Fibroblast of lung (primary cell): ENCODE measurements at regions not wholly inside any gene's neighbourhood (a gene's known extent, or its start where the extent isn't known, plus 50 kb on each side); places are given as distances from the start of the nearest gene placed in this dataset.

Experiments
- DNase-seq, 2 donors: peaks; one replicate each; pipeline versions ENCODE4 v3.0.0 to v3.0.0-alpha.2; 2010; ENCODE audit warnings: low read depth in 2 of 2
- H2AFZ ChIP-seq: 2 replicates; pipeline ENCODE4 v1.5.1; 2012; ENCODE audit warnings: low read length, control low read depth, inconsistent platforms
- H3K27ac ChIP-seq: 2 replicates; pipeline ENCODE4 v1.5.1; 2011; ENCODE audit warnings: low read length, control low read depth; ENCODE audit not compliant: insufficient read depth
- H3K27me3 ChIP-seq: 2 replicates; pipeline ENCODE4 v1.5.1; 2011; ENCODE audit warnings: mild to moderate bottlenecking, low read length; ENCODE audit not compliant: control insufficient read depth, insufficient read depth
- H3K36me3 ChIP-seq: 2 replicates; pipeline ENCODE4 v1.5.1; 2011; ENCODE audit warnings: low read length; ENCODE audit not compliant: control insufficient read depth, insufficient read depth
- H3K4me1 ChIP-seq: 2 replicates; pipeline ENCODE4 v1.5.1; 2011; ENCODE audit warnings: low read length; ENCODE audit not compliant: control insufficient read depth, insufficient read depth; ENCODE audit errors: extremely low read depth
- H3K4me2 ChIP-seq: 2 replicates; pipeline ENCODE4 v1.5.1; 2011; ENCODE audit warnings: low read length, control low read depth; ENCODE audit not compliant: insufficient read depth; ENCODE audit errors: extremely low read depth
- H3K4me3 ChIP-seq, 4 experiments: fragments of 200-600 bp in 1 of 4; sonication (generic) in 1 of 4; replicated peaks in 1 of 4; 2 replicates each; pipeline ENCODE4 v1.5.1; 2011 to 2016; ENCODE audit warnings: low read length in 4 of 4, low read depth in 3 of 4, mild to moderate bottlenecking in 3 of 4, control low read depth in 2 of 4, inconsistent platforms in 1 of 4, mixed read lengths in 1 of 4; ENCODE audit not compliant: insufficient read depth in 1 of 4; ENCODE audit errors: control extremely low read depth in 1 of 4
- H3K79me2 ChIP-seq: 2 replicates; pipeline ENCODE4 v1.5.1; 2012; ENCODE audit warnings: mild to moderate bottlenecking, low read length, inconsistent platforms; ENCODE audit not compliant: control insufficient read depth, insufficient read depth
- H3K9ac ChIP-seq: 2 replicates; pipeline ENCODE4 v1.5.1; 2011; ENCODE audit warnings: mild to moderate bottlenecking, low read length, control low read depth; ENCODE audit not compliant: insufficient read depth
- H3K9me3 ChIP-seq: 2 replicates; pipeline ENCODE4 v1.5.1; 2012; ENCODE audit warnings: low read depth, low read length; ENCODE audit not compliant: control insufficient read depth, insufficient read depth
- H4K20me1 ChIP-seq: 2 replicates; pipeline ENCODE4 v1.5.1; 2011; ENCODE audit warnings: low read length; ENCODE audit not compliant: control insufficient read depth, insufficient read depth; ENCODE audit errors: extremely low read depth
- EZH2 ChIP-seq: IDR thresholded peaks from 2 replicates; pipeline ENCODE4 v1.5.1; 2012; ENCODE audit warnings: low read length, control low read depth, mild to moderate bottlenecking; ENCODE audit errors: missing control alignments
- TF ChIP-seq, protein P1 (sequence below), 2 donors: IDR thresholded peaks in 1 of 2; conservative IDR thresholded peaks in 1 of 2; 1 replicate in 1 of 2; 2 replicates in 1 of 2; pipeline ENCODE4 v1.5.1; 2011 to 2012; ENCODE audit warnings: low read length in 2 of 2, control low read depth in 1 of 2, inconsistent platforms in 1 of 2, low read depth in 1 of 2, mild to moderate bottlenecking in 1 of 2

DNA sequence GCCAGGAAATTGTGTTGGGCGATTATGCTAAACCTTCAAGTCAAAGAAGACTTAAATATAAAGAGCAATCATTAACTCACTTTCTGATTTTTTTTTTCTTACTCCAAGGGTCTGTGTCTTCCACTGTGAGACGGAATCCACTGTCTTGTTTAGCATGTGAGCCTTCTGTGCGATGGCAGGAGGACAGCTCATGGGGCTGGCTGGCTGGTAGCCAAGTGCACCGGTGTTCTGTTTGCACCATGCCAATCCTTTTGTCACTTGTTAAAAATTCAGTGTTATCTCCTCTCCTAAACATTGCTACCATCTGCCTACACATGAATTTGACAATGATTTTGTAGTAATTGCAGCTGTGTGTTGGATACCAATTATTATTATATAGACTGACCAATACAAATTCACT lies 1056.3 kb upstream of the IGFBP7 start:
- Histone ChIP-seq H3K27me3 (no peaks in the 10 kb centered on the region), H2AFZ (no peak overlapping the region), H4K20me1 (no peaks in the 10 kb centered on the region), H3K9ac (no peak overlapping the region), H3K4me2 (no peak overlapping the region), H3K9me3 (no peaks in the 10 kb centered on the region), H3K27ac (no peak overlapping the region), H3K36me3 (no peaks in the 10 kb centered on the region), H3K79me2 (no peaks in the 10 kb centered on the region), H3K4me3 (no peak overlapping the region), H3K4me1 (no peaks in the 10 kb centered on the region)
- no peak for TF ChIP-seq EZH2
- TF ChIP-seq, protein P1, sequence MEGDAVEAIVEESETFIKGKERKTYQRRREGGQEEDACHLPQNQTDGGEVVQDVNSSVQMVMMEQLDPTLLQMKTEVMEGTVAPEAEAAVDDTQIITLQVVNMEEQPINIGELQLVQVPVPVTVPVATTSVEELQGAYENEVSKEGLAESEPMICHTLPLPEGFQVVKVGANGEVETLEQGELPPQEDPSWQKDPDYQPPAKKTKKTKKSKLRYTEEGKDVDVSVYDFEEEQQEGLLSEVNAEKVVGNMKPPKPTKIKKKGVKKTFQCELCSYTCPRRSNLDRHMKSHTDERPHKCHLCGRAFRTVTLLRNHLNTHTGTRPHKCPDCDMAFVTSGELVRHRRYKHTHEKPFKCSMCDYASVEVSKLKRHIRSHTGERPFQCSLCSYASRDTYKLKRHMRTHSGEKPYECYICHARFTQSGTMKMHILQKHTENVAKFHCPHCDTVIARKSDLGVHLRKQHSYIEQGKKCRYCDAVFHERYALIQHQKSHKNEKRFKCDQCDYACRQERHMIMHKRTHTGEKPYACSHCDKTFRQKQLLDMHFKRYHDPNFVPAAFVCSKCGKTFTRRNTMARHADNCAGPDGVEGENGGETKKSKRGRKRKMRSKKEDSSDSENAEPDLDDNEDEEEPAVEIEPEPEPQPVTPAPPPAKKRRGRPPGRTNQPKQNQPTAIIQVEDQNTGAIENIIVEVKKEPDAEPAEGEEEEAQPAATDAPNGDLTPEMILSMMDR (conservative IDR thresholded peaks at IDR 0.05 in 1 of 2, IDR thresholded peaks at IDR 0.05 in 1 of 2; ENCODE audit: low read depth in 1 of 2, low read length in 2 of 2), result no peak
- no peak for DNase-seq

DNA sequence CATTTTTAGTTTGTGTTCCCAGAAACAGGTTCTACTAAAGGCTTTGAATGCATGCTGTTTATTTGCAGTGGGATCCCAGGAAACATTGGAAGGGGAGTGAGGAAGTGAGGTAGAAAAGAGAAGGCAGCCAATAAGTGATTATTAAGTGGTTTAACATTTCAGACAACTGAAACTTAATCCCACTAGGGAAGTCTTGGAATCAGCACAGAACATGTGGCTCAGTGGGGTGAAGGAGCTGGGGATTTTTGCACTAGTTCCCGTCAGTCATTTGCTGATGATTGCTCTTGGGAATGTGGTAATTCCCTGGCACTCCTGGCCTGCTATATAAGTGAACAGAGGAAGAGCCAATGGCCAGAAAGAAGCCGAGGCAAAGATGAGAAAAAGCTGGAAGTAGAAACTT lies 1053.0 kb upstream of the IGFBP7 start:
- TF ChIP-seq, protein P1 (conservative IDR thresholded peaks at IDR 0.05 in 1 of 2, IDR thresholded peaks at IDR 0.05 in 1 of 2; ENCODE audit: low read depth in 1 of 2, low read length in 2 of 2), result no peak
- no peak for TF ChIP-seq EZH2
- DNase-seq, result no peak
- no peaks in the 10 kb centered on the region for H3K27me3 ChIP-seq
- H3K9ac ChIP-seq, result no peak overlapping the region
- no peaks in the 10 kb centered on the region for H3K9me3 ChIP-seq
- H3K4me1 ChIP-seq, result no peaks in the 10 kb centered on the region
- no peaks in the 10 kb centered on the region for H3K36me3 ChIP-seq
- H4K20me1 ChIP-seq, result no peaks in the 10 kb centered on the region
- no peak overlapping the region for H3K27ac ChIP-seq
- no peak overlapping the region for H3K4me2 ChIP-seq
- H2AFZ ChIP-seq, result no peak overlapping the region
- no peaks in the 10 kb centered on the region for H3K79me2 ChIP-seq
- H3K4me3 ChIP-seq, result no peak overlapping the region

GRCh38 chr4:58149404-58150085 lies 1039.4 kb upstream of the IGFBP7 start:
- no peak overlapping the region for H3K27ac ChIP-seq
- TF ChIP-seq EZH2, result no peak
- TF ChIP-seq, protein P1 (conservative IDR thresholded peaks at IDR 0.05 in 1 of 2, IDR thresholded peaks at IDR 0.05 in 1 of 2; ENCODE audit: low read depth in 1 of 2, low read length in 2 of 2), result no peak
- no peak overlapping the region for H3K9ac ChIP-seq

More at GRCh38 chr4:58149404-58150085, 1039.4 kb upstream of the IGFBP7 start:
- Histone ChIP-seq H3K4me2 (no peak overlapping the region), H2AFZ (no peak overlapping the region), H3K9me3 (no peaks in the 10 kb centered on the region), H4K20me1 (no peaks in the 10 kb centered on the region), H3K4me3 (no peak overlapping the region), H3K27me3 (no peaks in the 10 kb centered on the region), H3K4me1 (no peaks in the 10 kb centered on the region), H3K36me3 (no peaks in the 10 kb centered on the region), H3K79me2 (no peaks in the 10 kb centered on the region)
- no peak for DNase-seq
